Right kidney (tissue), 1 donor: ENCODE measurements at regions not wholly inside any gene's neighbourhood (a gene's known extent, or its start where the extent isn't known, plus 50 kb on each side); places are given as distances from the start of the nearest gene placed in this dataset.

Experiments
- DNase-seq: peaks from one replicate; pipeline ENCODE4 v3.0.0-alpha.2; 2016

GRCh38 chr3:72565593-72565992, 282.7 kb downstream of the SHQ1 start:
- no peak for DNase-seq

GRCh38 chr3:72563690-72564370, 284.4 kb downstream of the SHQ1 start:
- DNase-seq: no peak

- DNase-seq: no peak
Measured at GRCh38 chr3:72560846-72561675, 287.2 kb downstream of the SHQ1 start.

GRCh38 chr3:72559385-72559784, 288.9 kb downstream of the SHQ1 start:
- no peak for DNase-seq

GRCh38 chr3:72558001-72558400, 290.2 kb downstream of the SHQ1 start:
- no peak for DNase-seq

GRCh38 chr3:72555714-72556113, 292.5 kb downstream of the SHQ1 start:
- no peak for DNase-seq

GRCh38 chr3:72554689-72555088, 293.6 kb downstream of the SHQ1 start:
- DNase-seq: no peak

GRCh38 chr3:72553298-72553697, 294.9 kb downstream of the SHQ1 start:
- no peak for DNase-seq

- DNase-seq: no peak
Measured at GRCh38 chr3:72550582-72551262, 297.5 kb downstream of the SHQ1 start.

- DNase-seq: no peak
Measured at GRCh38 chr3:72549761-72550581, 298.3 kb downstream of the SHQ1 start.

- DNase-seq: no peak
Measured at GRCh38 chr3:72548981-72549380, 299.3 kb downstream of the SHQ1 start.

GRCh38 chr3:72548461-72548860, 299.8 kb downstream of the SHQ1 start:
- DNase-seq: no peak

- no peak for DNase-seq
Measured at GRCh38 chr3:72547183-72547582, 301.1 kb downstream of the SHQ1 start.

- DNase-seq: no peak
Measured at GRCh38 chr3:72544239-72544638, 304.0 kb downstream of the SHQ1 start.

GRCh38 chr3:72543246-72543645, 305.0 kb downstream of the SHQ1 start:
- no peak for DNase-seq

GRCh38 chr3:72542781-72543180, 305.5 kb downstream of the SHQ1 start:
- no peak for DNase-seq

- DNase-seq: no peak
Measured at GRCh38 chr3:72539856-72540255, 308.4 kb downstream of the SHQ1 start.

- no peak for DNase-seq
Measured at GRCh38 chr3:72538070-72538745, 310.0 kb downstream of the SHQ1 start.

GRCh38 chr3:72537448-72537847, 310.8 kb downstream of the SHQ1 start:
- DNase-seq: no peak

GRCh38 chr3:72536878-72537267, 311.4 kb downstream of the SHQ1 start:
- DNase-seq: no peak

- no peak for DNase-seq
Measured at GRCh38 chr3:72536206-72536877, 311.9 kb downstream of the SHQ1 start.
